ENCODE measurements at regions not wholly inside any gene's neighbourhood (a gene's known extent, or its start where the extent isn't known, plus 50 kb on each side); places are given as distances from the start of the nearest gene placed in this dataset.
"Not testable (repeated sequence)": the region's sequence is repeated elsewhere in the genome, so short reads cannot be mapped to it uniquely, and the experiment has no call there.

- no peak for DNase-seq
- Histone ChIP-seq H3K9ac (ENCODE audit: low read length) (no peak overlapping the region), H3K4me3 (ENCODE audit: low read length) (no peak overlapping the region), H4K20me1 (ENCODE audit: insufficient read depth, low read depth, low read length) (no peaks in the 10 kb centered on the region), H3K79me2 (ENCODE audit: low read length) (no peaks in the 10 kb centered on the region), H3K27ac (ENCODE audit: low read length) (no peak overlapping the region), H3K27me3 (ENCODE audit: low read length) (no peaks in the 10 kb centered on the region; the same call in 1 of the 2 replicates), H3K36me3 (ENCODE audit: insufficient read depth, low read length) (no peaks in the 10 kb centered on the region), H3K9me2 (replicated peaks; ENCODE audit: insufficient read depth, low read length) (no peaks in the 10 kb centered on the region), H3K9me3 (ENCODE audit: low read length) (no peaks in the 10 kb centered on the region), H3K4me1 (ENCODE audit: low read length) (no peaks in the 10 kb centered on the region), H2AFZ (ENCODE audit: low read length) (no peak overlapping the region), H3K4me2 (ENCODE audit: low read depth, low read length, poor library complexity, severe bottlenecking) (no peak overlapping the region)
Observed at GRCh38 chr17:14732211-14732610, 431.3 kb downstream of the HS3ST3B1 start.

GRCh38 chr17:14731591-14731990, 430.7 kb downstream of the HS3ST3B1 start:
- H3K9me3 ChIP-seq (ENCODE audit: low read length): no peaks in the 10 kb centered on the region
- H3K4me3 ChIP-seq (ENCODE audit: low read length): no peak overlapping the region
- H3K4me2 ChIP-seq (ENCODE audit: low read depth, low read length, poor library complexity, severe bottlenecking): no peak overlapping the region
- no peaks in the 10 kb centered on the region for H3K4me1 ChIP-seq (ENCODE audit: low read length)
- no peak overlapping the region for H3K9ac ChIP-seq (ENCODE audit: low read length)
- no peaks in the 10 kb centered on the region for H3K9me2 ChIP-seq (replicated peaks; ENCODE audit: insufficient read depth, low read length)
- H3K27me3 ChIP-seq (ENCODE audit: low read length): no peaks in the 10 kb centered on the region; the same call in 1 of the 2 replicates
- H3K27ac ChIP-seq (ENCODE audit: low read length): no peak overlapping the region
- no peaks in the 10 kb centered on the region for H4K20me1 ChIP-seq (ENCODE audit: insufficient read depth, low read depth, low read length)
- DNase-seq: no peak
- no peaks in the 10 kb centered on the region for H3K36me3 ChIP-seq (ENCODE audit: insufficient read depth, low read length)
- H3K79me2 ChIP-seq (ENCODE audit: low read length): no peaks in the 10 kb centered on the region
- H2AFZ ChIP-seq (ENCODE audit: low read length): no peak overlapping the region

GRCh38 chr17:14730821-14731220, 429.9 kb downstream of the HS3ST3B1 start:
- Histone ChIP-seq H3K4me3 (ENCODE audit: low read length) (no peak overlapping the region), H3K9ac (ENCODE audit: low read length) (no peak overlapping the region), H3K9me3 (ENCODE audit: low read length) (no peaks in the 10 kb centered on the region), H3K4me2 (ENCODE audit: low read depth, low read length, poor library complexity, severe bottlenecking) (no peak overlapping the region), H4K20me1 (ENCODE audit: insufficient read depth, low read depth, low read length) (no peaks in the 10 kb centered on the region), H3K36me3 (ENCODE audit: insufficient read depth, low read length) (no peaks in the 10 kb centered on the region), H3K4me1 (ENCODE audit: low read length) (no peaks in the 10 kb centered on the region), H3K27ac (ENCODE audit: low read length) (no peak overlapping the region), H3K27me3 (ENCODE audit: low read length) (no peaks in the 10 kb centered on the region; the same call in 1 of the 2 replicates), H3K9me2 (replicated peaks; ENCODE audit: insufficient read depth, low read length) (no peaks in the 10 kb centered on the region; the same call in 1 of the 2 replicates), H2AFZ (ENCODE audit: low read length) (no peak overlapping the region), H3K79me2 (ENCODE audit: low read length) (no peaks in the 10 kb centered on the region)
- no peak for DNase-seq

DNA sequence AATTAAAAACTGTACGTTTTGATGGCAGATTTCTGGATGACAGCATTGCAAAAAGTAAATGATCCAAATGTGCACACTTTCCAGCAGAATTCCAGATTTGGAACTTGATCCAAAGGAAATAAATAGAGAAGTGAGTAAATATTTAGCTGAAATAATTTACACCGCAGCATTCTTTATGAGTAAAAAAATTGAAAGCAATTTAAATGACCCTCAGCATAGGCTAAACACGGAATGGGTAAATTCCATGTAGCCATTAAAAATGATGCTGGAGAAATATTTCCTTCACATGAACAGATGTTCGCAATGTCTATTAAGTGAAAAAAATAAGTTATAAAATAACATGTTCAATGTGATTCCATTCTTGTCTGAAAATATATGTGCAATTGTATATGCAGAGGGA, 424.8 kb downstream of the HS3ST3B1 start:
- Histone ChIP-seq H3K27me3 (ENCODE audit: low read length) (no peaks in the 10 kb centered on the region), H3K9me2 (replicated peaks; ENCODE audit: insufficient read depth, low read length) (no peaks in the 10 kb centered on the region; the same call in 1 of the 2 replicates), H3K36me3 (ENCODE audit: insufficient read depth, low read length) (no peaks in the 10 kb centered on the region), H3K9ac (ENCODE audit: low read length) (no peak overlapping the region), H3K9me3 (ENCODE audit: low read length) (no peaks in the 10 kb centered on the region), H3K4me1 (ENCODE audit: low read length) (no peaks in the 10 kb centered on the region), H3K4me2 (ENCODE audit: low read depth, low read length, poor library complexity, severe bottlenecking) (no peak overlapping the region), H3K4me3 (ENCODE audit: low read length) (no peak overlapping the region), H3K27ac (ENCODE audit: low read length) (no peak overlapping the region), H4K20me1 (ENCODE audit: insufficient read depth, low read depth, low read length) (no peaks in the 10 kb centered on the region), H3K79me2 (ENCODE audit: low read length) (no peaks in the 10 kb centered on the region), H2AFZ (ENCODE audit: low read length) (no peak overlapping the region)
- DNase-seq: no peak

- Histone ChIP-seq H3K4me3 (ENCODE audit: low read length) (no peak overlapping the region), H3K27ac (ENCODE audit: low read length) (no peak overlapping the region), H3K9me2 (replicated peaks; ENCODE audit: insufficient read depth, low read length) (no peaks in the 10 kb centered on the region; the same call in 1 of the 2 replicates), H3K9me3 (ENCODE audit: low read length) (no peaks in the 10 kb centered on the region), H3K79me2 (ENCODE audit: low read length) (no peaks in the 10 kb centered on the region), H3K9ac (ENCODE audit: low read length) (no peak overlapping the region), H4K20me1 (ENCODE audit: insufficient read depth, low read depth, low read length) (no peaks in the 10 kb centered on the region), H2AFZ (ENCODE audit: low read length) (no peak overlapping the region), H3K4me2 (ENCODE audit: low read depth, low read length, poor library complexity, severe bottlenecking) (no peak overlapping the region), H3K27me3 (ENCODE audit: low read length) (no peaks in the 10 kb centered on the region), H3K4me1 (ENCODE audit: low read length) (no peaks in the 10 kb centered on the region), H3K36me3 (ENCODE audit: insufficient read depth, low read length) (no peaks in the 10 kb centered on the region)
- no peak for DNase-seq
Observed at GRCh38 chr17:14724770-14725169, 423.9 kb downstream of the HS3ST3B1 start.

DNA sequence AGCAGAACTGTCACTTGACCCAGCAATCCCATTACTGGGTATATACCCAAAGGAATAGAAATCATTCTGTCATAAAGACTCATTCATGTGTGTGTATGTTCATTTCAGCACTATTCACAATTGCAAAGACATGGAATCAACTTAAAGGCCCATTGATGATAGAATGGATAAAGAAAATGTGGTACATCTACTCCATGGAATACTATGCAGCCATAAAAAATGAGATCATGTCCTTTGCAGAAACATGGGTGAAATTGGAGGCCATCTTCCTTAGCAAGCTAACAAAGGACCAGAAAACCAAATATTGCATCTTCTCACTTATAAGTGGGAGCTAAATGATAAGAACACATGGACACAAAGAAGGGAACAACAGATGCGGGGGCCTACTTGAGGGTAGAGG, 422.5 kb downstream of the HS3ST3B1 start:
- not testable (repeated sequence) for H3K9me2 ChIP-seq (replicated peaks; ENCODE audit: insufficient read depth, low read length); H3K79me2 ChIP-seq (ENCODE audit: low read length); H3K9ac ChIP-seq (ENCODE audit: low read length); H3K4me1 ChIP-seq (ENCODE audit: low read length); H3K4me2 ChIP-seq (ENCODE audit: low read depth, low read length, poor library complexity, severe bottlenecking); H3K4me3 ChIP-seq (ENCODE audit: low read length); H3K36me3 ChIP-seq (ENCODE audit: insufficient read depth, low read length); H2AFZ ChIP-seq (ENCODE audit: low read length); H3K9me3 ChIP-seq (ENCODE audit: low read length); H4K20me1 ChIP-seq (ENCODE audit: insufficient read depth, low read depth, low read length); H3K27ac ChIP-seq (ENCODE audit: low read length); H3K27me3 ChIP-seq (ENCODE audit: low read length); DNase-seq

DNA sequence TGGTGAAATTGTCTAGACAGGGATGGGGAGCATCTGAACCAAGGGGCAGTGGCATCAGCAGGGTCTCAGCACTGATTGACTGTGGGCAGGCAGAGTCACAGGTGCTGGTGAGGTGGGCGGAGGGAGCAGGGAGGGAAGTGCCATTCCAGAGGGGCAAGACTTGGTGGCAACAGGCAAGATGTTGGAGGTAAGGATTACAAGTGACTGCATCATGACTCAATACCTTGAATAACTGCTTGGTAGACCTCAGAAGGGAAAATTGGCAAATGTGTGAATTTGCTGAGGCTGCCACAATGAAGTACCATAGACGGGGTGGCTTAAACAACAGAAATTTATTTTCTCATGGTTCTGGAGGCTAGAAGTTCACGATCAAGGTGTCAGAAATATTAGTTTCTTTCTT, 419.1 kb downstream of the HS3ST3B1 start:
- Histone ChIP-seq H2AFZ (ENCODE audit: low read length) (no peak overlapping the region), H3K9ac (ENCODE audit: low read length) (no peak overlapping the region), H3K4me2 (ENCODE audit: low read depth, low read length, poor library complexity, severe bottlenecking) (no peak overlapping the region), H3K27me3 (ENCODE audit: low read length) (no peaks in the 10 kb centered on the region), H4K20me1 (ENCODE audit: insufficient read depth, low read depth, low read length) (no peaks in the 10 kb centered on the region), H3K36me3 (ENCODE audit: insufficient read depth, low read length) (no peaks in the 10 kb centered on the region), H3K4me1 (ENCODE audit: low read length) (no peaks in the 10 kb centered on the region), H3K9me3 (ENCODE audit: low read length) (no peaks in the 10 kb centered on the region), H3K79me2 (ENCODE audit: low read length) (no peaks in the 10 kb centered on the region), H3K27ac (ENCODE audit: low read length) (no peak overlapping the region), H3K4me3 (ENCODE audit: low read length) (no peak overlapping the region), H3K9me2 (replicated peaks; ENCODE audit: insufficient read depth, low read length) (no peaks in the 10 kb centered on the region)
- no peak for DNase-seq

- H3K9me2 ChIP-seq (replicated peaks; ENCODE audit: insufficient read depth, low read length): no peaks in the 10 kb centered on the region
- H4K20me1 ChIP-seq (ENCODE audit: insufficient read depth, low read depth, low read length): no peaks in the 10 kb centered on the region
- H3K27me3 ChIP-seq (ENCODE audit: low read length): no peaks in the 10 kb centered on the region
- no peaks in the 10 kb centered on the region for H3K4me1 ChIP-seq (ENCODE audit: low read length)
- no peak overlapping the region for H3K4me2 ChIP-seq (ENCODE audit: low read depth, low read length, poor library complexity, severe bottlenecking)
- H3K27ac ChIP-seq (ENCODE audit: low read length): no peak overlapping the region
- no peak overlapping the region for H3K9ac ChIP-seq (ENCODE audit: low read length)
- no peaks in the 10 kb centered on the region for H3K36me3 ChIP-seq (ENCODE audit: insufficient read depth, low read length)
- H2AFZ ChIP-seq (ENCODE audit: low read length): no peak overlapping the region
- no peak for DNase-seq
- no peaks in the 10 kb centered on the region for H3K9me3 ChIP-seq (ENCODE audit: low read length)
- H3K4me3 ChIP-seq (ENCODE audit: low read length): no peak overlapping the region
- H3K79me2 ChIP-seq (ENCODE audit: low read length): no peaks in the 10 kb centered on the region
Observed at GRCh38 chr17:14717859-14718258, 417.0 kb downstream of the HS3ST3B1 start.

GRCh38 chr17:14715561-14715960, 414.7 kb downstream of the HS3ST3B1 start:
- Histone ChIP-seq H3K9me3 (ENCODE audit: low read length) (no peaks in the 10 kb centered on the region), H3K9ac (ENCODE audit: low read length) (no peak overlapping the region), H3K4me2 (ENCODE audit: low read depth, low read length, poor library complexity, severe bottlenecking) (no peak overlapping the region), H3K36me3 (ENCODE audit: insufficient read depth, low read length) (no peaks in the 10 kb centered on the region), H3K79me2 (ENCODE audit: low read length) (no peaks in the 10 kb centered on the region), H4K20me1 (ENCODE audit: insufficient read depth, low read depth, low read length) (no peaks in the 10 kb centered on the region), H3K27ac (ENCODE audit: low read length) (no peak overlapping the region), H3K4me1 (ENCODE audit: low read length) (no peaks in the 10 kb centered on the region), H3K9me2 (replicated peaks; ENCODE audit: insufficient read depth, low read length) (no peaks in the 10 kb centered on the region), H2AFZ (ENCODE audit: low read length) (no peak overlapping the region), H3K27me3 (ENCODE audit: low read length) (no peaks in the 10 kb centered on the region), H3K4me3 (ENCODE audit: low read length) (no peak overlapping the region)
- no peak for DNase-seq
